Tibial nerve (tissue), 4 donors: ENCODE measurements at regions not wholly inside any gene's neighbourhood (a gene's known extent, or its start where the extent isn't known, plus 50 kb on each side); places are given as distances from the start of the nearest gene placed in this dataset.

Experiments used
- EP300 ChIP-seq, 2 donors: sonication (generic); formaldehyde crosslinking; IDR thresholded peaks; one replicate each; pipeline ENCODE4 v1.6.1; 2017; ENCODE audit warnings: antibody characterized with exemption in 2 of 2, mild to moderate bottlenecking in 1 of 2
- TF ChIP-seq, protein P1 (sequence below), 5 experiments: fragments of 200-600 bp in 3 of 5; fragments of 450-650 bp in 2 of 5; sonication (generic) in 3 of 5; IDR thresholded peaks; one replicate each; pipeline ENCODE4 v1.5.1; 2016 to 2019; ENCODE audit warnings: antibody characterized with exemption in 5 of 5, mild to moderate bottlenecking in 3 of 5, moderate library complexity in 2 of 5

DNA sequence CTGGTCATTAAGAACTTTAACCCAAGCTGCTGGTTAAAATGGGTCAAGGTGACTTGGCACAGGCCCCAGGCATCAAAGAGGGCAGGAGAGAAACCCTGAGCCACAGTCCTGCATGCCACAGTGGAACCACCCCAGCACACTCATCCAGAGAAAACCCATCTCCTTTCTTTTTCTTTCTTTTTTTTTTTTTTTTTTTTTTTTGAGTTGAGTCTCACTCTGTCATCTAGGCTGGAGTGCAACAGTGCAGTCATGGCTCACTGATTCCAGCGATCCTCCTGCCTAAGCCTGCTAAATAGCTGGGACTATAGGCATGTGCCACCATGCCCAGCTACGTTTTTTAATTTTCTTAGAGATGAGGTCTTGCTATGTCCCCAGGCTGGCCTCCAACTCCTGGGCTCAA lies 109.2 kb upstream of the RAB4A start:
- TF ChIP-seq, protein P1, sequence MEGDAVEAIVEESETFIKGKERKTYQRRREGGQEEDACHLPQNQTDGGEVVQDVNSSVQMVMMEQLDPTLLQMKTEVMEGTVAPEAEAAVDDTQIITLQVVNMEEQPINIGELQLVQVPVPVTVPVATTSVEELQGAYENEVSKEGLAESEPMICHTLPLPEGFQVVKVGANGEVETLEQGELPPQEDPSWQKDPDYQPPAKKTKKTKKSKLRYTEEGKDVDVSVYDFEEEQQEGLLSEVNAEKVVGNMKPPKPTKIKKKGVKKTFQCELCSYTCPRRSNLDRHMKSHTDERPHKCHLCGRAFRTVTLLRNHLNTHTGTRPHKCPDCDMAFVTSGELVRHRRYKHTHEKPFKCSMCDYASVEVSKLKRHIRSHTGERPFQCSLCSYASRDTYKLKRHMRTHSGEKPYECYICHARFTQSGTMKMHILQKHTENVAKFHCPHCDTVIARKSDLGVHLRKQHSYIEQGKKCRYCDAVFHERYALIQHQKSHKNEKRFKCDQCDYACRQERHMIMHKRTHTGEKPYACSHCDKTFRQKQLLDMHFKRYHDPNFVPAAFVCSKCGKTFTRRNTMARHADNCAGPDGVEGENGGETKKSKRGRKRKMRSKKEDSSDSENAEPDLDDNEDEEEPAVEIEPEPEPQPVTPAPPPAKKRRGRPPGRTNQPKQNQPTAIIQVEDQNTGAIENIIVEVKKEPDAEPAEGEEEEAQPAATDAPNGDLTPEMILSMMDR (IDR thresholded peaks at IDR 0.05): no peak
- no peak for TF ChIP-seq EP300 (IDR thresholded peaks at IDR 0.05)
